H1 (cell line): ENCODE measurements at regions not wholly inside any gene's neighbourhood (a gene's known extent, or its start where the extent isn't known, plus 50 kb on each side); places are given as distances from the start of the nearest gene placed in this dataset.

ENCODE experiments used
- CTCF ChIA-PET: fragments of 300-600 bp; sonication (Branson Sonifier 250); formaldehyde crosslinking; loops from one replicate; lab custom pipeline; 2021; ENCODE audit not compliant: partially characterized antibody; lab: Charles Lee
- POLR2A ChIA-PET: fragments of 300-600 bp; sonication (Branson Sonifier 250); formaldehyde crosslinking; loops from one replicate; lab custom pipeline; 2021; ENCODE audit warnings: inconsistent platforms; ENCODE audit not compliant: partially characterized antibody; lab: Charles Lee
- DNase-seq, 2 experiments: peaks; one replicate each; pipeline versions ENCODE4 v3.0.0 to v3.0.0-alpha.2; 2010 to 2022; ENCODE audit warnings: low spot score in 2 of 2, low read depth in 1 of 2, mixed read lengths in 1 of 2
- FAIRE-seq: peaks from 2 replicates; lab custom pipeline; 2011; peaks lifted over from hg19 to GRCh38; lab: Jason Lieb, UNC
- H2AFZ ChIP-seq: 2 replicates; pipeline ENCODE4 v1.8.1; 2012; ENCODE audit warnings: low read length, inconsistent platforms
- H2AK5ac ChIP-seq: 2 replicates; pipeline ENCODE4 v1.6.1; 2013; ENCODE audit warnings: low read depth, low read length
- H2BK120ac ChIP-seq: replicated peaks from 2 replicates; pipeline ENCODE3; 2013; ENCODE audit warnings: low read depth, low read length, inconsistent platforms
- H2BK12ac ChIP-seq: 2 replicates; pipeline ENCODE4 v1.6.1; 2013; ENCODE audit warnings: low read depth, low read length
- H2BK15ac ChIP-seq: 2 replicates; pipeline ENCODE4 v1.6.1; 2013; ENCODE audit warnings: low read length
- H2BK20ac ChIP-seq: 2 replicates; pipeline ENCODE4 v1.6.1; 2013; ENCODE audit warnings: low read length
- H2BK5ac ChIP-seq: 2 replicates; pipeline ENCODE4 v1.6.1; 2013; ENCODE audit warnings: low read depth, low read length
- H3K14ac ChIP-seq: 2 replicates; pipeline ENCODE4 v1.6.1; 2013; ENCODE audit warnings: inconsistent platforms; ENCODE audit not compliant: insufficient read length
- H3K18ac ChIP-seq: 2 replicates; pipeline ENCODE4 v1.6.1; 2013; ENCODE audit warnings: low read length; ENCODE audit errors: extremely low read depth
- H3K23ac ChIP-seq: 2 replicates; pipeline ENCODE4 v1.6.1; 2013; ENCODE audit warnings: inconsistent platforms; ENCODE audit not compliant: insufficient read length
- H3K23me2 ChIP-seq: 2 replicates; pipeline ENCODE4 v1.6.1; 2013; ENCODE audit warnings: low read depth, low read length
- H3K27ac ChIP-seq: 2 replicates; pipeline ENCODE4 v1.6.1; 2011; ENCODE audit warnings: low read depth, low read length, inconsistent platforms
- H3K27me3 ChIP-seq, 4 experiments: replicated peaks in 1 of 4; 1 replicate in 1 of 4; 2 replicates in 3 of 4; pipeline versions ENCODE4 v1.6.1 to v1.8.1; 2011 to 2013; ENCODE audit warnings: low read length in 3 of 4, mild to moderate bottlenecking in 3 of 4, inconsistent platforms in 2 of 4, mixed read lengths in 2 of 4, moderate library complexity in 1 of 4; ENCODE audit not compliant: control insufficient read depth in 3 of 4, insufficient read depth in 3 of 4; ENCODE audit errors: extremely low read depth in 1 of 4
- H3K36me3 ChIP-seq, 4 experiments: 2 replicates each; pipeline versions ENCODE4 v1.6.1 to v1.8.1; 2011 to 2013; ENCODE audit warnings: mild to moderate bottlenecking in 4 of 4, low read length in 3 of 4, moderate library complexity in 2 of 4, control low read depth in 1 of 4, inconsistent platforms in 1 of 4; ENCODE audit not compliant: insufficient read depth in 4 of 4, control insufficient read depth in 2 of 4
- H3K4ac ChIP-seq: replicated peaks from 2 replicates; pipeline ENCODE3; 2013; ENCODE audit warnings: low read length, low read depth, mixed read lengths, inconsistent platforms; ENCODE audit not compliant: insufficient read length
- H3K4me1 ChIP-seq, 4 experiments: replicated peaks in 1 of 4; 1 replicate in 1 of 4; 2 replicates in 3 of 4; pipeline versions ENCODE4 v1.6.1 to v1.8.1; 2011 to 2013; ENCODE audit warnings: low read length in 3 of 4, inconsistent platforms in 2 of 4, mixed read lengths in 1 of 4; ENCODE audit not compliant: insufficient read depth in 4 of 4, control insufficient read depth in 3 of 4
- H3K4me2 ChIP-seq, 2 experiments: 2 replicates each; pipeline versions ENCODE4 v1.6.1 to v1.8.1; 2011 to 2013; ENCODE audit warnings: low read depth in 2 of 2, low read length in 2 of 2, control low read depth in 1 of 2, inconsistent platforms in 1 of 2, mild to moderate bottlenecking in 1 of 2; ENCODE audit not compliant: insufficient read depth in 1 of 2
- H3K4me3 ChIP-seq, 4 experiments: fragments of 200-600, 300-600 bp in 1 of 4; sonication (generic), shearing (Covaris generic), sonication (Bioruptor Twin) in 1 of 4; 2 replicates each; pipeline versions ENCODE4 v1.5.1 to v1.8.1; 2011 to 2016; ENCODE audit warnings: low read length in 4 of 4, low read depth in 3 of 4, control low read depth in 2 of 4, inconsistent platforms in 2 of 4, mild to moderate bottlenecking in 2 of 4, mixed read lengths in 1 of 4, moderate library complexity in 1 of 4; ENCODE audit not compliant: insufficient read depth in 2 of 4; ENCODE audit errors: extremely low read depth in 1 of 4
- H3K56ac ChIP-seq: replicated peaks from 2 replicates; pipeline ENCODE3; 2013; ENCODE audit warnings: low read depth, mild to moderate bottlenecking, mixed read lengths, low read length, inconsistent platforms; ENCODE audit not compliant: insufficient read length
- H3K79me1 ChIP-seq: 2 replicates; pipeline ENCODE4 v1.6.1; 2013; ENCODE audit warnings: low read depth, low read length, control low read depth
- H3K79me2 ChIP-seq, 2 experiments: 2 replicates each; pipeline versions ENCODE4 v1.6.1 to v1.8.1; 2012 to 2013; ENCODE audit warnings: low read length in 2 of 2, mild to moderate bottlenecking in 2 of 2, inconsistent platforms in 1 of 2; ENCODE audit not compliant: insufficient read depth in 2 of 2, control insufficient read depth in 1 of 2
- H3K9ac ChIP-seq, 4 experiments: replicated peaks in 1 of 4; 1 replicate in 1 of 4; 2 replicates in 3 of 4; pipeline versions ENCODE4 v1.6.1 to v1.8.1; 2011 to 2013; ENCODE audit warnings: low read depth in 3 of 4, low read length in 3 of 4, control low read depth in 2 of 4, mild to moderate bottlenecking in 2 of 4, moderate library complexity in 2 of 4, inconsistent platforms in 1 of 4; ENCODE audit errors: extremely low read depth in 1 of 4
- H3K9me3 ChIP-seq, 2 experiments: 2 replicates each; pipeline versions ENCODE4 v1.6.1 to v1.8.1; 2012 to 2013; ENCODE audit warnings: mild to moderate bottlenecking in 2 of 2, moderate library complexity in 2 of 2, control low read depth in 1 of 2, inconsistent platforms in 1 of 2, low read depth in 1 of 2, low read length in 1 of 2, mixed read lengths in 1 of 2; ENCODE audit not compliant: insufficient read depth in 2 of 2
- H4K20me1 ChIP-seq, 2 experiments: replicated peaks in 1 of 2; 2 replicates each; pipeline versions ENCODE3 to v1.8.1; 2011 to 2013; ENCODE audit warnings: inconsistent platforms in 2 of 2, low read length in 2 of 2, mild to moderate bottlenecking in 1 of 2; ENCODE audit not compliant: insufficient read depth in 2 of 2, control insufficient read depth in 1 of 2
- H4K5ac ChIP-seq: 2 replicates; pipeline ENCODE4 v1.6.1; 2013; ENCODE audit warnings: low read length, low read depth, mixed read lengths, inconsistent platforms; ENCODE audit not compliant: insufficient read length
- H4K8ac ChIP-seq: 2 replicates; pipeline ENCODE4 v1.8.0; 2013; ENCODE audit warnings: mild to moderate bottlenecking, moderate library complexity, low read length, inconsistent platforms; ENCODE audit not compliant: insufficient read depth; ENCODE audit errors: extremely low read depth
- H4K91ac ChIP-seq: replicated peaks from 2 replicates; pipeline ENCODE3; 2013; ENCODE audit warnings: low read length, mixed read lengths, inconsistent platforms; ENCODE audit not compliant: insufficient read length
- JUND ChIP-seq: IDR thresholded peaks from 2 replicates; pipeline ENCODE4 v1.6.1; 2011; ENCODE audit warnings: mild to moderate bottlenecking, improper control_type of control experiment, low read length
- RAD21 ChIP-seq, 2 experiments: IDR thresholded peaks in 1 of 2; conservative IDR thresholded peaks in 1 of 2; 2 replicates each; pipeline ENCODE4 v1.6.1; 2011; ENCODE audit warnings: low read depth in 2 of 2, low read length in 2 of 2, improper control_type of control experiment in 1 of 2, inconsistent platforms in 1 of 2, mild to moderate bottlenecking in 1 of 2, moderate library complexity in 1 of 2
- SP2 ChIP-seq: IDR thresholded peaks from 2 replicates; pipeline ENCODE4 v1.6.1; 2012; ENCODE audit warnings: mild to moderate bottlenecking, low read length, inconsistent platforms
- WGBS, 2 experiments: shearing (Covaris generic) in 1 of 2; methylation state at CpG; one replicate each; pipeline versions ENCODE4 v1.1.6 to v1.1.7; 2013 to 2015; ENCODE audit warnings: low lambda C conversion rate in 2 of 2, mixed read lengths in 2 of 2, inconsistent platforms in 1 of 2, low coverage in 1 of 2, missing lambda C conversion rate in 1 of 2; ENCODE audit not compliant: insufficient replicate concordance in 2 of 2, insufficient coverage in 1 of 2, insufficient read length in 1 of 2; ENCODE audit errors: extremely low coverage in 1 of 2, missing lambda C conversion rate in 1 of 2; 5-methylcytosine and 5-hydroxymethylcytosine counted together

DNA sequence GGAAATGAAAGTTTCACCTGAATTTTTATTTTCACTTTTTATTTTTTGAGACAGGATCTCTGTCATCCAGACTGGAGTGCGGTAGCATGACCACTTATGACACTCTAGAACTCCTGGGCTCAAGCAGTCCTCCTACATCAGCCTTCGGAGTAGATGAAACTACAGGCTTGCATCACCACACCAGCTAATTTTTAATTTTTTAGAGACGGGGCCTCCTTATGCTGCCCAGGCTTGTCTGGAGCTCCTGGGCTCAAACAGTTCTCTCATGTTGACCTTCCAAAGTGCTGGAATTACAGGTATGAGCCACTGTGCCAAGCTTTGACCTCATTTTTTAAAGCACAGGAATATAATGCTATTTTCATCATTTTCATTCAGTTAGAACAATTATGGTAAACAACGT is 297.0 kb upstream of the KLHL1 start:
- H3K27me3 ChIP-seq = no peaks in the 10 kb centered on the region
- DNase-seq (no peak), FAIRE-seq (no peak)
- H3K27ac ChIP-seq = no peak overlapping the region
- no peak overlapping the region for H2BK20ac ChIP-seq
- no peaks in the 10 kb centered on the region for H3K36me3 ChIP-seq
- H3K4me1 ChIP-seq = no peaks in the 10 kb centered on the region
- no peak overlapping the region for H3K18ac ChIP-seq
- TF ChIP-seq RAD21 (IDR thresholded peaks at IDR 0.05 in 1 of 2, conservative IDR thresholded peaks at IDR 0.05 in 1 of 2; ENCODE audit: low read depth in 2 of 2, low read length in 2 of 2) = no peak
- TF ChIP-seq JUND = no peak
- TF ChIP-seq SP2 = no peak
- H3K79me2 ChIP-seq = no peaks in the 10 kb centered on the region
- no peak overlapping the region for H4K8ac ChIP-seq
- 89% methylated on average over 4 of the region's 4 CpGs; no CpG with 5 or more reads in 1 of the 2 experiments for WGBS, 2 experiments
- no peak overlapping the region for H2BK5ac ChIP-seq
- no peak overlapping the region for H2AFZ ChIP-seq
- H3K23me2 ChIP-seq = no peaks in the 10 kb centered on the region
- H4K91ac ChIP-seq = no peak overlapping the region
- no peak overlapping the region for H3K4me3 ChIP-seq
- no peaks in the 10 kb centered on the region for H4K20me1 ChIP-seq
- no peak overlapping the region for H3K56ac ChIP-seq
- no peaks in the 10 kb centered on the region for H3K9me3 ChIP-seq
- no peak overlapping the region for H3K9ac ChIP-seq
- H2BK12ac ChIP-seq = no peak overlapping the region
- H3K23ac ChIP-seq = no peak overlapping the region
- H3K4ac ChIP-seq = no peak overlapping the region
- CTCF ChIA-PET = interaction anchor here (1.1 kb wide), 1 partner anchor 43 kb away, joined by 3 read pairs; no protein-coding TSS in a partner anchor
- no peaks in the 10 kb centered on the region for H3K79me1 ChIP-seq
- no peak overlapping the region for H2AK5ac ChIP-seq
- no peak overlapping the region for H2BK120ac ChIP-seq
- POLR2A ChIA-PET = no interaction called here
- no peak overlapping the region for H2BK15ac ChIP-seq
- no peak overlapping the region for H3K4me2 ChIP-seq
- no peak overlapping the region for H3K14ac ChIP-seq
- H4K5ac ChIP-seq = no peak overlapping the region
